GM21381 (cell line): ENCODE measurements at regions not wholly inside any gene's neighbourhood (a gene's known extent, or its start where the extent isn't known, plus 50 kb on each side); places are given as distances from the start of the nearest gene placed in this dataset.

Source experiments
- ATAC-seq: cut with Tn5 transposase; IDR thresholded peaks from one replicate; pipeline ENCODE4 v1.9.1; 2021; ENCODE audit warnings: mild to moderate bottlenecking, moderate library complexity; ENCODE audit not compliant: unreplicated experiment

GRCh38 chr5:121299153-121299552, 552.5 kb upstream of the FTMT start:
- no peak for ATAC-seq

GRCh38 chr5:121304838-121305237, 546.8 kb upstream of the FTMT start:
- ATAC-seq = no peak

- ATAC-seq = no peak
These were observed 537.8 kb upstream of the FTMT start for GRCh38 chr5:121313886-121314285.

- no peak for ATAC-seq
These were observed 535.9 kb upstream of the FTMT start for GRCh38 chr5:121315786-121316185.

GRCh38 chr5:121319292-121319691, 532.4 kb upstream of the FTMT start:
- no peak for ATAC-seq

GRCh38 chr5:121325930-121326329, 525.8 kb upstream of the FTMT start:
- ATAC-seq = no peak

- ATAC-seq = no peak
These were observed 501.3 kb upstream of the FTMT start for GRCh38 chr5:121350181-121350930.

GRCh38 chr5:121366515-121366914, 485.2 kb upstream of the FTMT start:
- ATAC-seq = no peak

- no peak for ATAC-seq
These were observed 478.3 kb upstream of the FTMT start for GRCh38 chr5:121373371-121373770.

GRCh38 chr5:121377461-121377860, 474.2 kb upstream of the FTMT start:
- ATAC-seq = no peak

GRCh38 chr5:121378046-121378445, 473.6 kb upstream of the FTMT start:
- no peak for ATAC-seq

- no peak for ATAC-seq
These were observed 472.9 kb upstream of the FTMT start for GRCh38 chr5:121378559-121379359.

- ATAC-seq = no peak
These were observed 471.6 kb upstream of the FTMT start for GRCh38 chr5:121380066-121380465.

- ATAC-seq = no peak
These were observed 467.3 kb upstream of the FTMT start for GRCh38 chr5:121384359-121384758.

GRCh38 chr5:121386334-121386733, 465.3 kb upstream of the FTMT start:
- ATAC-seq = no peak

- ATAC-seq = no peak
These were observed 455.0 kb upstream of the FTMT start for GRCh38 chr5:121396716-121397115.

GRCh38 chr5:121399879-121400278, 451.8 kb upstream of the FTMT start:
- ATAC-seq = peak; percentile 67

- peak; percentile 79 for ATAC-seq
These were observed 442.9 kb upstream of the FTMT start for GRCh38 chr5:121408778-121409177.

- ATAC-seq = no peak
These were observed 436.4 kb upstream of the FTMT start for GRCh38 chr5:121415270-121415669.

- no peak for ATAC-seq
These were observed 430.0 kb upstream of the FTMT start for GRCh38 chr5:121421646-121422045.

GRCh38 chr5:121424976-121425375, 426.7 kb upstream of the FTMT start:
- ATAC-seq = no peak

GRCh38 chr5:121426153-121426552, 425.5 kb upstream of the FTMT start:
- no peak for ATAC-seq
